Mesenteric fat pad (tissue), 1 donor: ENCODE measurements at regions not wholly inside any gene's neighbourhood (a gene's known extent, or its start where the extent isn't known, plus 50 kb on each side); places are given as distances from the start of the nearest gene placed in this dataset.

ENCODE experiments used
- DNase-seq: peaks from one replicate; pipeline ENCODE4 v3.0.0-alpha.2; 2020; ENCODE audit warnings: low spot score
- donor health status: DM: yes; HTN: yes; CAD: no.

GRCh38 chr2:128783193-128783671 is 464.6 kb upstream of the HS6ST1 start:
- DNase-seq = peak; percentile 53

DNA sequence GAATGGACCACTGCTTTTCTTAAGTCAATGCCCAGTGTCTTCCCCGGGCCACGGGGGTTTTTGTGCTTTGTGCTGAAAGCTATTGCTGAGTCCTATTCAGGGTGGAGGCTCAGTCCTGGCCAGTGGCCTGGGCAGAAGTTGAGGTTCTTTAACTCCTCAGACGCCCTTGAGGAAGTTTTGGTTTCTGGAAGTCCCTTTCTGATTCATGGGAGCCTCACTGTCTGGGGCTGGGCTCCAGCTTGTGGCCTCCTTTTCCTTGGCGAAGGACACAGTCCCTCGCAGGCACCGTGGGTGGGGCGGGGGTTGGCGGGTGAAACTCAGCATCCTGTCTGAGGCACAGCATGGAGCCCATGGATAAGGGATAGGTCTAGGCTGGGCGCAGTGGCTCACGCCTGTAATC is 465.2 kb upstream of the HS6ST1 start:
- peak; percentile 65 for DNase-seq

- peak; percentile 86 for DNase-seq
Observed at GRCh38 chr2:128784626-128785306, 466.1 kb upstream of the HS6ST1 start.

DNA sequence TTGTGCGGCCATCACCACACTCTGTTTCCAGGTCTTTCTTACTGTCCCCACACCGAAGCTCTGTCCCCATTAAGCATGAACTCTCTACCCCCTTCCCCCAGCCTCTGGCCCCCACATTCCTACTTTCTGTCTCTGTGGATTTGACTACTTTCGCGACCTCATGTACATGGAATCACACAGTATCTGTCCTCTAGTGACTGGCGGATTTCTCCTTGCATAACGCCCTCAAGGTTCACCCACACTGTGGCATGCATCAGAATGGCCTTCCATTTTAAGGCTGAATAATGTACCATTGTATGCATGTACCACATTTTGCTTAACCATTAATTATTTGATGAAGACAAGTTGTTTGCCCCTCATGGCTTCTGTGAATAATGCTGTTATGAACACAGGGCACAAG is 467.6 kb upstream of the HS6ST1 start:
- no peak for DNase-seq

GRCh38 chr2:128786741-128787478 is 468.2 kb upstream of the HS6ST1 start:
- peak; percentile 64 for DNase-seq

DNA sequence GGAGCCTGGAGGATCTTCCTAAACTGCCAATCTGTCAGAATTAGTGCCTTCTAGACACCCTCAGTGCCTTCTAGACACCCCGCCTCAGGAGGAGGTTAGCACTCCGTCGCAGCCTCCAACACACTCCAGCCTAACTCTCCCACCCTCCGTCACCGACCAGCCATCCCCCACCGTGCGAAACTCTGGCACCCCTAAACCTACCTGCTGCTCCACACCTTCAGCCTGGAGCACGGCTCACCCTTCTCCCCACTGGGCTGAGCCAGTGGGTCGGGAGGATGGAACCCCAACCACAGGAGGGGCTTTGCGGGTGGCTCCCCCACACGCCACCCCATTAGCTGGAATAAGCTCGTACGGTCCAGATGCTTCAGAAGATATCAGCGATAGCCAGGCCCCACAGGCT is 468.9 kb upstream of the HS6ST1 start:
- peak; percentile 51 for DNase-seq

GRCh38 chr2:128788636-128789220 is 470.1 kb upstream of the HS6ST1 start:
- DNase-seq = peak; percentile 55

- DNase-seq = peak; percentile 68
Observed at GRCh38 chr2:128789221-128789620, 470.6 kb upstream of the HS6ST1 start.

- DNase-seq = peak; percentile 87
Observed at GRCh38 chr2:128789776-128790455, 471.2 kb upstream of the HS6ST1 start.

DNA sequence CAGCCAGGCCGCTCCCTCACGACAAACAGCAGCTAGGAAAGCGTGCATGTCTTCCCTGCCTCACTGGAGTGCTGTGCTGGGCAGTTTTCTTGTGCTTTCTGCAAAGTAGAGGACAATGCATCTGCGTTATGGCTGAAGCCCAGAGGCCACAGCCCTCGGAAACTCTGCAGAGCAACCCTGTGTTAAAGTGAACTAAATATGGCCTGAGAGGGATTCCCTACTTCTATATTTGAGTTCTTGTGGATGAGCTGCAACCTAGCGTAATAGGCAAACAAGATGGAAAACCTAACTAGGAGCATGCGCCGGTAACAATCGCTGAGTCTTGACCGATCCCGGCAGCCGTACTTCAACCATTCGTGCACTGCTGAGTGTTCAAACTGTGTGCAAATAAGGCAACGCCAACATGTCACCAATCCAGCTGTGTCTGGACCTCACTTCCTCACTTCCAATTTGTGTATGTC is 471.9 kb upstream of the HS6ST1 start:
- DNase-seq = no peak

GRCh38 chr2:128791120-128791984 is 472.7 kb upstream of the HS6ST1 start:
- DNase-seq = peak; percentile 74

DNA sequence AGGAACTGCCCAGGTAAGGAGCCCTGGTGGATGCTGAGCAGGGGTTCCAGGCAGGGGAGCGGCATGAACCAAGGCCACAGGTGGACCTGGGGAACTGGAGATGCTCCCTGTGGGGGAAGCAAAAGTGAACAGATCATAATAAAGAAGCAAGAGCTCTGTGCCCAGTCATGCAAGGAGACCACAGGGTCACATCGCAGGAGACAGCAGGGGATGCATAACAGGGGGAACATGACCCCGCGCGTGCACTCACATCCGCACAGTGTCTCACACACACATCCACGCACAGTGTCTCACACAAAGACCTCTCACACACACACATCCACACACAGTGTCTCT is 473.3 kb upstream of the HS6ST1 start:
- DNase-seq = no peak

DNA sequence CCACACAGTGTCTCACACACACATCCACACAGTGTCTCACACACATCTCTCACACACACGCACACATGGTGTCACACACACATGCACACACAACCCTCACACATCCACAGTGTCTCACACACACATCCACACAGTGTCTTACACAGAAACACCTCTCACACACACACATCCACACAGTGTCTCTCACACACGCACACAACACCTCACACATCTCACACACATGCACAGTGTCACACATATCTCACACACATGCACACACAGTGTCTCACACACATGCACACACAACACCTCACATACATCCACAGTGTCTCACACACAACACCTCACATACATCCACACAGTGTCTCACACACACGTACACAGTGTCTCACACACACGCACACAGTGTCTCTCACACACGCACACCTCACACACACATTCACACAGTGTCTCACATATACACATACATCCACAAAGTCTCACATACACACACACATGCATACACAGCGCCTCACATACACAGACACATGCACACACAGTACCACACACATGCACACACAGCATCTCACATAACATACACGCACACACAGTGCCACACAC is 473.9 kb upstream of the HS6ST1 start:
- peak; percentile 35 for DNase-seq

- DNase-seq = peak; percentile 62
Observed at GRCh38 chr2:128793404-128793803, 474.7 kb upstream of the HS6ST1 start.

GRCh38 chr2:128794285-128794684 is 475.6 kb upstream of the HS6ST1 start:
- no peak for DNase-seq

DNA sequence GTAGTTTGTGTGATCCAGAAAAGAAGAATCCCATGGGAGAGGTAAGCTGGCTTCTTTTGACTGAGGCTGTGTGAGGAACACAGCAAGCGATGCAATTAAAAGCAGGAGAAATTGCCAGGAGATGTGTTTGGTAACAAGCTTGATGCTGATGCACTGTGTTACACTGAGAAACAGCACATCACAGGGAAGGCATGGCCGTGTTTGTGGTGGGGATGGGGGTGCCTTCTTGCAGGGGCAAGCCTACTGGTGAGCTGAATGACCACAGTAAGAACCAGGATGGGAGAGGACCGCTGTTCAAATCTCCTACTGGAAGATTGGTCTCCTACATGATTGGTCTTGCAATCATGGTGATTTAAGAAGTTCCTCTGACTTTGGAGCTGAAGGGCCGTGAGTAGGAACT is 477.7 kb upstream of the HS6ST1 start:
- no peak for DNase-seq

DNA sequence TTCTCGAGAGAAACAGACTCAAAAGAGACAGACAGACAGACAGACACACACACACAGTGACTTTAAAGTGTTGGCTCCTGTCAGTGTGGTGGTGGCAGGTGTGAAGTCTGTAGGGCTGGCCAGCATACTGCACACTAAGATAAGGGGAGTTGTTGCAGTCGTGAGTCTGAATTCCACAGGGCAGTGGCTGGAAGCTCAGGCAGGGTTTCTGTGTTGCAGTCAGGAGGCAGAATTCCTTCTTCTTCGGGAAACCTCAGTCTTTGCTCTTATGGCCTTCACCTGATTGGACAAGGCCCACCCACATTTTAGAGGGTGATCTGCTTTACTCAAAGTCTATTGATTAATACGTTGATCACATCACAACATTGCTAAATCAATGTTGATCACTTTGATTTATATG is 478.4 kb upstream of the HS6ST1 start:
- peak; percentile 51 for DNase-seq

DNA sequence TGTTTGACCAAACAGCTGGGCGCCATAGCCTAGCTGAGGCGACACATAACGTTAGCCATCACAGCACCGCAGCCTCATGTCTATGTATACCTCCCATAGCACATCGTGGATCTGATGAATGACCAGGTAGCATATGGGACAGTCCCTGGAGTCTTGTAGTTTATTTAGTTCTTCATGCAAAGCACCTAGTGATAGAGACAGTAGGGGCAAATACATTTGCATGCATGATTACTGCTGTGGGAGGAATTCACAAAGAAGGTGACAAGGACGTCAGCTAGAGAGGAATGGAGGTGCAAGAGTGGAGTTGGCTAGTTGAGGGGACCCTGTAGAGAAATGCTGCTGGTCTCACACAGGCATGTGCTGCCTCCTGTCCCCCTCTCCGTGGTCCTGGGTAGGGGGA is 478.9 kb upstream of the HS6ST1 start:
- DNase-seq = no peak

GRCh38 chr2:128797937-128798336 is 479.3 kb upstream of the HS6ST1 start:
- peak; percentile 55 for DNase-seq

GRCh38 chr2:128798502-128799283 is 480.0 kb upstream of the HS6ST1 start:
- peak; percentile 65 for DNase-seq
